Right lobe of liver (tissue), 4 donors: ENCODE measurements at regions not wholly inside any gene's neighbourhood (a gene's known extent, or its start where the extent isn't known, plus 50 kb on each side); places are given as distances from the start of the nearest gene placed in this dataset.

Experiments
- CTCF ChIP-seq, 4 donors: fragments of 200-600 bp in 3 of 4; fragments of 450-650 bp in 1 of 4; IDR thresholded peaks; one replicate each; pipeline versions ENCODE4 v1.5.1 to v1.8.0; 2016 to 2022; ENCODE audit warnings: antibody characterized with exemption in 4 of 4, mild to moderate bottlenecking in 2 of 4
- POLR2A ChIP-seq: fragments of 450-650 bp; IDR thresholded peaks from one replicate; pipeline ENCODE4 v1.6.1; 2017; ENCODE audit warnings: antibody characterized with exemption, mild to moderate bottlenecking
- donor health status: DM: no; HTN: no; CAD: no.
- donor health status: DM: no; HTN: no; CAD: no.
- donor health status: DM: no; HTN: yes; CAD: no.

GRCh38 chr4:124828382-124828781, 115.8 kb upstream of the ANKRD50 start:
- TF ChIP-seq CTCF (IDR thresholded peaks at IDR 0.05) (no peak), POLR2A (no peak)
